ENCODE measurements at regions not wholly inside any gene's neighbourhood (a gene's known extent, or its start where the extent isn't known, plus 50 kb on each side); places are given as distances from the start of the nearest gene placed in this dataset.
"Not testable (repeated sequence)": the region's sequence is repeated elsewhere in the genome, so short reads cannot be mapped to it uniquely, and the experiment has no call there.

GRCh38 chr4:138344851-138345250 is 102.7 kb upstream of the SLC7A11 start:
- no peak for TF ChIP-seq GATA1 (IDR thresholded peaks at IDR 0.05; ENCODE audit: low read depth, low read length)

DNA sequence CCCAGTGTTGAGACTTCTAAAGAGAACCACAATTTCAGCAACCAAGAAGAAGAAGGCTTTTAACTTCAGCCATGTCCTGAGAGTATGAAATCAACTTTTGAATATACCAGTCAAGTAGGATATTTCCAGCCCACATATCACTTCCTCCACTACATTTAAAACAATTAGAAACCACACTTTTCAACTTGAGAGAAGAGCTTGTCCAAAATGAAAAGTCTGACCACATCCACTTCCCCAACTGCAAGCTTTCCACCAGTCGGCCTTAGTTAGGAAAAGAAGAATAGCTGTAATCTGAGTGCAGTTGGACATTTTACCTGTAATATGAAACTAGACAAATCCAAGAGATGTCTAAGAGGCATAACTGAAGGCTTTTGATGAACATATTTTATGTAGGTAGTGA is 101.9 kb upstream of the SLC7A11 start:
- DNase-seq: no peak
- TF ChIP-seq POLR2A (IDR thresholded peaks at IDR 0.05; ENCODE audit: low read length): no peak
- no peak for TF ChIP-seq GATA1 (IDR thresholded peaks at IDR 0.05; ENCODE audit: low read depth, low read length)

More at GRCh38 chr4:138344851-138345250, 102.7 kb upstream of the SLC7A11 start:
- no peak for DNase-seq

GRCh38 chr4:138341739-138342415 is 99.7 kb upstream of the SLC7A11 start:
- no peak for DNase-seq
- TF ChIP-seq POLR2A (IDR thresholded peaks at IDR 0.05; ENCODE audit: low read length): no peak
- no peak for TF ChIP-seq GATA1 (IDR thresholded peaks at IDR 0.05; ENCODE audit: low read depth, low read length)

DNA sequence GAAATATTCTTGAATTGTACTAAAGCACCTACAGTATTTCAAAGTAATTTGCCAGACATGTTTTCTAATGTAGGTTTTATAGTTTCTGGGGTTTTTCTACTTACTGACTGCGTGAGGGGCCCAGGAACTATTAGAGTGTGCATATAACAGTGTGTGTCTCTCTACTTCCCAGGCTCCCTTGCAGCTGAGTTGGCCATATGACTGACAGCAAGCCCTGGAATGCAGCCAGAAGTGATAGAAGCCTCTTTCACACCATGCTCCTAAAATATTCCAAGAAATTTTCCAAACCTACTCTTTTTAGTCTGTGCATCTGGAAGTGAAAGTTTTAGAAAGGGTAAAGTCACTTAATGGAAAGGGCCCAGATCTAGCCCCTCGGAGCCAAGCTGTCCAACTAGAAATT is 96.7 kb upstream of the SLC7A11 start:
- no peak for TF ChIP-seq GATA1 (IDR thresholded peaks at IDR 0.05; ENCODE audit: low read depth, low read length)
- no peak for TF ChIP-seq POLR2A (IDR thresholded peaks at IDR 0.05; ENCODE audit: low read length)
- DNase-seq: no peak

DNA sequence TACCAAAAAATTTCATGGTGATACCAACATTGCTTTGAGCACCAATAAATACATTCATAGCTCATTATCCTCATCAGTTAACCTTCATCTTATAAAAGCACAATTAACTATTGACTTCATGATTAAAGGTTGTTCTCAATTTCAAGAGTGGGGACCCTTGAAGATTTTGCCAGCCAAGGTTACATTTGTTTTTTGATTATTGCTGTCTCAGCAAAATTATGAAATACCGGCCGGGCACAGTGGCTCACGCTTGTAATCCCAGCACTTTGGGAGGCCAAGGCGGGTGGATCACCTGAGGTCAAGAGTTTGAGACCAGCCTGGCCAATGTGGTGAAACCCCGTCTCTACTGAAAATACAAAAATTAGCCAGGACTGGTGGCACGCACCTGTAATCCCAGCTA is 96.1 kb upstream of the SLC7A11 start:
- not testable (repeated sequence) for DNase-seq

GRCh38 chr4:138334346-138335016 is 92.3 kb upstream of the SLC7A11 start:
- TF ChIP-seq POLR2A (IDR thresholded peaks at IDR 0.05; ENCODE audit: low read length) (no peak), GATA1 (IDR thresholded peaks at IDR 0.05; ENCODE audit: low read depth, low read length) (no peak)
- no peak for DNase-seq

GRCh38 chr4:138332415-138332814 is 90.3 kb upstream of the SLC7A11 start:
- DNase-seq: peak; percentile 5 to 13

- no peak for DNase-seq
Measured at GRCh38 chr4:138330531-138330930, 88.4 kb upstream of the SLC7A11 start.

DNA sequence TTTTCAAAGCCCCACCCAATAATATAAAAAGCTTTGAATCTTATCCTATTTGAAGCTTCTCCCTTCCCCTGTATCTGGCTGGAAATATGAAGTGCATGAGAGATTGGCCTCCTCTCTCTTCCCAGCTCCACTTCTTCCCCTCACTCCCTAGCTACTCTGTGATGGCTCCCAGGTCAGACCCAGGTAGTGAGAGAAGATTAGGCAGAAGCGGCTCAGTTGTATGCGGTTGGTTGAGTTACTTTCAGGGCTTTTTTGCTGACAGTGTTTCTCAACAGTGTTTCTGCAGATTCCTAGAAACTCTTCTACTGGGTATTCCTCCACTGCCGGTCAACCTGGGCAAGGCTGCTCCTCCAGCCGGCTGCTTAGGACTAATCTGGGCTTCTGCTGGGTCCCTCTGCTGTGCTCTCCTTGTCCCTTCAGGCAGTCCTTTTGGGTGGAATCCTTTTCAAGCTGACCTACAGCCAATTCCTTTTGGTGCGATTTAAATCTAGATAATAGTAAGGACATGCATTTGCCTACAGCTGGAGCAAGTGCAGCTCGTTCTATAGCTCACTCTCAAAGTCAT is 87.4 kb upstream of the SLC7A11 start:
- TF ChIP-seq GATA1 (IDR thresholded peaks at IDR 0.05; ENCODE audit: low read depth, low read length): no peak
- no peak for TF ChIP-seq POLR2A (IDR thresholded peaks at IDR 0.05; ENCODE audit: low read length)
- no peak for DNase-seq

More at GRCh38 chr4:138330531-138330930, 88.4 kb upstream of the SLC7A11 start:
- no peak for TF ChIP-seq POLR2A (IDR thresholded peaks at IDR 0.05; ENCODE audit: low read length)
- no peak for TF ChIP-seq GATA1 (IDR thresholded peaks at IDR 0.05; ENCODE audit: low read depth, low read length)

- no peak for DNase-seq
- TF ChIP-seq POLR2A (IDR thresholded peaks at IDR 0.05; ENCODE audit: low read length) (no peak), GATA1 (IDR thresholded peaks at IDR 0.05; ENCODE audit: low read depth, low read length) (no peak)
Measured at GRCh38 chr4:138327338-138327737, 85.2 kb upstream of the SLC7A11 start.

DNA sequence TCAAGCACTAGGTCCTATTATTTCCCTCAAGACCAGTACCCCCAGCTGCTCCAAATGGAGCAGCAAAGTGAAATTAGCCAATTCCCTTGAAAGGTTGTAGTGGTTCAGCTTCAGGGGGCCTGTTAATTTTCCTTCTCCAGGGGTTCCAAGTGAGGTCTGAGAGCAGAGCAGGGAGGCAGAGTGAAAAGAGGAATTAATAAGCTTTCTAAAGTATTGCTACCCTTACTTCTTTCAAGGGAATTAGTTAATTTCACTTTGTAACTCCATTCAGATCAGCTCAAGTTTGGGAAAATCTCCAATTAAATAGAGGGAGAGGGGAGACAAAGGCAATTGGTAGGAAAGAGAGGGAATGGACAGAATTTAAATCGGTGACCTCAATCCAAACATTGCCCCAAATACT is 78.7 kb upstream of the SLC7A11 start:
- TF ChIP-seq GATA1 (IDR thresholded peaks at IDR 0.05; ENCODE audit: low read depth, low read length) (no peak), POLR2A (IDR thresholded peaks at IDR 0.05; ENCODE audit: low read length) (no peak)
- no peak for DNase-seq

GRCh38 chr4:138320030-138320429 is 77.9 kb upstream of the SLC7A11 start:
- no peak for TF ChIP-seq GATA1 (IDR thresholded peaks at IDR 0.05; ENCODE audit: low read depth, low read length)
- DNase-seq: no peak

- TF ChIP-seq POLR2A (IDR thresholded peaks at IDR 0.05; ENCODE audit: low read length) (no peak), GATA1 (IDR thresholded peaks at IDR 0.05; ENCODE audit: low read depth, low read length) (no peak)
- no peak for DNase-seq
Measured at GRCh38 chr4:138317175-138317748, 75.1 kb upstream of the SLC7A11 start.

DNA sequence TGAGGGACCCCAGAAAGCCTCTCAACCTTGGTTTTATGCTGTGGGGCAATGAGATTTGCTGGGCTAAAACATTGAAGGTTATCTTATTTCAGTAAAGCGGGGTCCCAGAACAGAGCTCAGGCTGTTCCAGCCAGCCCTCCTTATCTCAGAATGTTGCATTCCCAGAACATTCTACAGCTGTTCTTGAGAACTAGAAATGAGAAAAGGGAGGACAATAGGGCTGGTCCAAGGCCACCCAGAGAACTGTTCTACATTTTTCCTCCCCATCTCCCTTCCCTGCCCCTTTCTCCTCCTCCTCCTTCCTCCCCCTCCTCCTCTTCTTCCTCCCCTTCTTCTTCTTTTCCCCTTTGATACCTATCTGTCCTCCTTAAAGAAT is 70.4 kb upstream of the SLC7A11 start:
- DNase-seq: no peak
- TF ChIP-seq POLR2A (IDR thresholded peaks at IDR 0.05; ENCODE audit: low read length) (no peak), GATA1 (IDR thresholded peaks at IDR 0.05; ENCODE audit: low read depth, low read length) (no peak)
